IMR-90 (cell line): ENCODE measurements at regions not wholly inside any gene's neighbourhood (a gene's known extent, or its start where the extent isn't known, plus 50 kb on each side); places are given as distances from the start of the nearest gene placed in this dataset.

Experiments used
- ATAC-seq: fragments of 200-7000 bp; cut with Tn5 transposase; 2 replicates; pipeline ENCODE4 v1.9.1; 2020; ENCODE audit warnings: low read depth, mild to moderate bottlenecking, moderate library complexity
- BruUV-seq: library from RNA; stranded (reverse); fragments of 400-500 nt; replicated peaks from 2 replicates; lab custom pipeline; 2021; lab: Mats Ljungman, UMichigan
- CTCF ChIA-PET: fragments of 300-600 bp; formaldehyde crosslinking; extraction: SDS; loops from one replicate; lab custom pipeline; 2021; ENCODE audit warnings: antibody characterized with exemption; lab: Yijun Ruan, JAX
- POLR2A ChIA-PET: fragments of 300-600 bp; sonication (Branson Sonifier 250); formaldehyde crosslinking; loops from one replicate; lab custom pipeline; 2022; ENCODE audit warnings: antibody characterized with exemption; ENCODE audit not compliant: unreplicated experiment; lab: Charles Lee
- DNase-seq: peaks from one replicate; pipeline ENCODE4 v3.0.0; 2013
- H2AFZ ChIP-seq: replicated peaks from 2 replicates; pipeline ENCODE3; 2013; ENCODE audit warnings: low read length, mild to moderate bottlenecking; ENCODE audit not compliant: poor library complexity
- H2AK5ac ChIP-seq: 2 replicates; pipeline ENCODE4 v1.6.1; 2013; ENCODE audit warnings: low read depth, low read length, inconsistent platforms
- H2AK9ac ChIP-seq: replicated peaks from 2 replicates; pipeline ENCODE3; 2013; ENCODE audit warnings: mild to moderate bottlenecking, low read depth, low read length, moderate library complexity; ENCODE audit not compliant: poor library complexity
- H2BK120ac ChIP-seq: 2 replicates; pipeline ENCODE4 v1.6.1; 2013; ENCODE audit warnings: low read depth, low read length, inconsistent platforms
- H2BK15ac ChIP-seq: 3 replicates; pipeline ENCODE4 v1.6.1; 2013; ENCODE audit warnings: low read depth, low read length, inconsistent platforms
- H2BK20ac ChIP-seq: 2 replicates; pipeline ENCODE4 v1.6.1; 2013; ENCODE audit warnings: low read depth, mild to moderate bottlenecking, inconsistent platforms, low read length, moderate library complexity
- H2BK5ac ChIP-seq: 2 replicates; pipeline ENCODE4 v1.6.1; 2013; ENCODE audit warnings: mild to moderate bottlenecking, low read depth, low read length, inconsistent platforms; ENCODE audit not compliant: poor library complexity, severe bottlenecking
- H3K14ac ChIP-seq: replicated peaks from 2 replicates; pipeline ENCODE4 v1.6.1; 2013; ENCODE audit warnings: low read depth, low read length, inconsistent platforms
- H3K18ac ChIP-seq: 2 replicates; pipeline ENCODE4 v1.6.1; 2013; ENCODE audit warnings: low read depth, low read length, control low read depth
- H3K23ac ChIP-seq: 2 replicates; pipeline ENCODE4 v1.6.1; 2013; ENCODE audit warnings: low read depth, low read length, inconsistent platforms
- H3K27ac ChIP-seq: 2 replicates; pipeline ENCODE4 v1.5.1; 2013; ENCODE audit warnings: mild to moderate bottlenecking, control low read depth, low read length; ENCODE audit not compliant: insufficient read depth
- H3K27me3 ChIP-seq: 2 replicates; pipeline ENCODE4 v1.6.1; 2013; ENCODE audit warnings: low read length; ENCODE audit not compliant: control insufficient read depth, insufficient read depth
- H3K36me3 ChIP-seq: 2 replicates; pipeline ENCODE4 v1.6.1; 2013; ENCODE audit warnings: low read length, mixed read lengths; ENCODE audit not compliant: control insufficient read depth, insufficient read depth
- H3K4ac ChIP-seq: 2 replicates; pipeline ENCODE4 v1.6.1; 2013; ENCODE audit warnings: low read depth, low read length, inconsistent platforms
- H3K4me1 ChIP-seq: 2 replicates; pipeline ENCODE4 v1.6.1; 2013; ENCODE audit warnings: low read length, mixed read lengths; ENCODE audit not compliant: control insufficient read depth, insufficient read depth
- H3K4me2 ChIP-seq: 2 replicates; pipeline ENCODE4 v1.6.1; 2013; ENCODE audit warnings: low read depth, mild to moderate bottlenecking, control low read depth, low read length, moderate library complexity
- H3K4me3 ChIP-seq: 2 replicates; pipeline ENCODE4 v1.5.1; 2013; ENCODE audit warnings: low read depth, mild to moderate bottlenecking, control low read depth, low read length, moderate library complexity; ENCODE audit not compliant: insufficient read depth
- H3K56ac ChIP-seq: 2 replicates; pipeline ENCODE4 v1.6.1; 2013; ENCODE audit warnings: low read length, inconsistent platforms; ENCODE audit not compliant: insufficient read depth; ENCODE audit errors: extremely low read depth
- H3K79me1 ChIP-seq, 2 experiments: 2 replicates each; pipeline ENCODE4 v1.6.1; 2013; ENCODE audit warnings: low read length in 2 of 2, inconsistent platforms in 1 of 2, low read depth in 1 of 2
- H3K9ac ChIP-seq: 2 replicates; pipeline ENCODE4 v1.6.1; 2013; ENCODE audit warnings: low read depth, low read length, control low read depth
- H3K9me1 ChIP-seq: 2 replicates; pipeline ENCODE4 v1.6.1; 2013; ENCODE audit warnings: low read length, inconsistent platforms; ENCODE audit not compliant: insufficient read depth
- H3K9me3 ChIP-seq: 2 replicates; pipeline ENCODE4 v1.6.1; 2013; ENCODE audit warnings: low read length; ENCODE audit not compliant: control insufficient read depth, insufficient read depth
- H4K20me1 ChIP-seq: 2 replicates; pipeline ENCODE4 v1.6.1; 2013; ENCODE audit warnings: low read length, inconsistent platforms; ENCODE audit not compliant: insufficient read depth
- H4K5ac ChIP-seq: 2 replicates; pipeline ENCODE4 v1.6.1; 2013; ENCODE audit warnings: mild to moderate bottlenecking, low read depth, low read length, control low read depth
- H4K8ac ChIP-seq, 2 experiments: 2 replicates each; pipeline ENCODE4 v1.6.1; 2013; ENCODE audit warnings: low read depth in 2 of 2, low read length in 2 of 2, control low read depth in 1 of 2, inconsistent platforms in 1 of 2
- H4K91ac ChIP-seq: 2 replicates; pipeline ENCODE4 v1.6.1; 2013; ENCODE audit warnings: low read depth, low read length, inconsistent platforms; ENCODE audit not compliant: insufficient read depth
- CEBPB ChIP-seq: IDR thresholded peaks from 2 replicates; pipeline ENCODE4 v1.6.1; 2012; ENCODE audit warnings: low read depth, low read length, improper control_type of control experiment
- ELK1 ChIP-seq: fragments of 150-350 bp; IDR thresholded peaks from 2 replicates; pipeline ENCODE4 v1.6.1; 2016; ENCODE audit warnings: low read depth, mild to moderate bottlenecking, low read length, moderate library complexity, borderline replicate concordance
- FOS ChIP-seq: fragments of 150-350 bp; IDR thresholded peaks from 2 replicates; pipeline ENCODE4 v1.6.1; 2016; ENCODE audit warnings: low read depth, low read length
- MAFK ChIP-seq: IDR thresholded peaks from 2 replicates; pipeline ENCODE4 v1.6.1; 2012; ENCODE audit warnings: low read depth, low read length, improper control_type of control experiment
- MXI1 ChIP-seq: IDR thresholded peaks from 2 replicates; pipeline ENCODE4 v1.6.1; 2012; ENCODE audit warnings: low read depth, mild to moderate bottlenecking, low read length, moderate library complexity, borderline replicate concordance
- RAD21 ChIP-seq: IDR thresholded peaks from 2 replicates; pipeline ENCODE4 v1.6.1; 2012; ENCODE audit warnings: low read length, improper control_type of control experiment
- RCOR1 ChIP-seq: IDR thresholded peaks from 2 replicates; pipeline ENCODE4 v1.6.1; 2012; ENCODE audit warnings: mild to moderate bottlenecking, low read length, improper control_type of control experiment; ENCODE audit not compliant: insufficient replicate concordance
- RFX5 ChIP-seq: IDR thresholded peaks from 2 replicates; pipeline ENCODE4 v1.8.0; 2012; ENCODE audit warnings: low read depth, mild to moderate bottlenecking, low read length, moderate library complexity
- USF2 ChIP-seq: fragments of 150-350 bp; IDR thresholded peaks from 2 replicates; pipeline ENCODE4 v1.6.1; 2017; ENCODE audit warnings: mild to moderate bottlenecking, antibody characterized with exemption, low read length, low read depth
- dilution Hi-C: fragments of 300-500 bp; cut with HindIII; formaldehyde crosslinking; loops from one replicate; pipeline ENCODE4 v1.14.3; 2018; ENCODE audit warnings: low sequenced_read_pairs; ENCODE audit not compliant: unreplicated experiment
- in situ Hi-C: fragments of 300-500 bp; cut with MboI; formaldehyde crosslinking; loops from 3 replicates; pipeline ENCODE4 v1.14.3; 2019; ENCODE audit warnings: low sequenced_read_pairs, inconsistent platforms, mixed read lengths
- intact Hi-C: fragments of 100-400 bp; cut with micrococcal nuclease; formaldehyde crosslinking; loops from 2 replicates; pipeline ENCODE4 v1.10.0; 2022

- in situ Hi-C loops (no loop called here), dilution Hi-C loops (no loop called here), intact Hi-C loops (no loop called here)
- Histone ChIP-seq H2BK120ac (no peak overlapping the region), H3K4me2 (no peak overlapping the region), H4K5ac (no peak overlapping the region), H2AFZ (no peak overlapping the region), H3K56ac (no peak overlapping the region), H2BK20ac (no peak overlapping the region), H3K27ac (no peak overlapping the region), H4K20me1 (no peaks in the 10 kb centered on the region), H3K9ac (no peak overlapping the region), H4K91ac (no peak overlapping the region), H3K14ac (no peak overlapping the region), H3K4me1 (peaks cover 2% of the 10 kb centered on the region), H3K4me3 (no peak overlapping the region), H2AK9ac (no peak overlapping the region), H3K36me3 (no peaks in the 10 kb centered on the region), H3K9me1 (peaks cover 3% of the 10 kb centered on the region; the same call in 1 of the 2 replicates), H4K8ac (no peak overlapping the region), H3K9me3 (no peaks in the 10 kb centered on the region), H2BK5ac (no peak overlapping the region), H3K79me1 (no peaks in the 10 kb centered on the region), H3K27me3 (no peaks in the 10 kb centered on the region), H3K23ac (no peak overlapping the region), H2BK15ac (no peak overlapping the region), H3K18ac (no peak overlapping the region), H3K4ac (no peak overlapping the region), H2AK5ac (no peak overlapping the region)
- ATAC-seq, result no peak
- no TSS peak for BruUV-seq
- ChIA-PET POLR2A (no interaction called here), CTCF (no interaction called here)
- DNase-seq, result no peak
- TF ChIP-seq CEBPB, result no peak
- TF ChIP-seq MXI1, result no peak
- no peak for TF ChIP-seq ELK1
- no peak for TF ChIP-seq FOS
- no peak for TF ChIP-seq RCOR1
- no peak for TF ChIP-seq USF2
- TF ChIP-seq RFX5, result no peak
- TF ChIP-seq RAD21, result no peak
- TF ChIP-seq MAFK, result no peak
Observed at GRCh38 chr5:68084396-68084795, 131.2 kb upstream of the PIK3R1 start.
